ENCODE measurements at regions not wholly inside any gene's neighbourhood (a gene's known extent, or its start where the extent isn't known, plus 50 kb on each side); places are given as distances from the start of the nearest gene placed in this dataset.

- no peaks in the 10 kb centered on the region for H3K27me3 ChIP-seq (ENCODE audit: insufficient read depth, low read length)
- peaks cover 64% of the 10 kb centered on the region for H3K4me1 ChIP-seq (ENCODE audit: insufficient read depth, low read length)
- peak overlapping the region; percentile 38 for H3K27ac ChIP-seq (ENCODE audit: low read depth, low read length)
- no peak for TF ChIP-seq CTCF (IDR thresholded peaks at IDR 0.05; ENCODE audit: extremely low read depth, low read depth, low read length)
- H2AFZ ChIP-seq (ENCODE audit: low read length): no peak overlapping the region
- DNase-seq (ENCODE audit: insufficient read length, low spot score, missing footprints): no peak
- no peaks in the 10 kb centered on the region for H3K36me3 ChIP-seq (ENCODE audit: insufficient read depth, low read length)
- no peak overlapping the region for H3K4me3 ChIP-seq (ENCODE audit: insufficient read depth, low read length)
- H3K79me2 ChIP-seq (ENCODE audit: insufficient read depth, low read length): no peaks in the 10 kb centered on the region
- no peaks in the 10 kb centered on the region for H3K9me3 ChIP-seq (ENCODE audit: low read depth, low read length)
- no peak overlapping the region for H3K4me2 ChIP-seq (ENCODE audit: insufficient read depth, low read length)
- H4K20me1 ChIP-seq (ENCODE audit: insufficient read depth, low read length): no peaks in the 10 kb centered on the region
These were observed 125.1 kb upstream of the JCAD start for GRCh38 chr10:30184397-30185033.

GRCh38 chr10:30183055-30183402 lies 123.6 kb upstream of the JCAD start:
- H3K4me2 ChIP-seq (ENCODE audit: insufficient read depth, low read length): peak overlapping the region; percentile 62
- H3K27ac ChIP-seq (ENCODE audit: low read depth, low read length): peak overlapping the region; percentile 92
- H3K27me3 ChIP-seq (ENCODE audit: insufficient read depth, low read length): no peaks in the 10 kb centered on the region
- DNase-seq (ENCODE audit: insufficient read length, low spot score, missing footprints): no peak
- H2AFZ ChIP-seq (ENCODE audit: low read length): peak overlapping the region; percentile 32
- peaks cover 71% of the 10 kb centered on the region for H3K4me1 ChIP-seq (ENCODE audit: insufficient read depth, low read length)
- H3K36me3 ChIP-seq (ENCODE audit: insufficient read depth, low read length): no peaks in the 10 kb centered on the region
- no peak overlapping the region for H3K4me3 ChIP-seq (ENCODE audit: insufficient read depth, low read length)
- TF ChIP-seq CTCF (IDR thresholded peaks at IDR 0.05; ENCODE audit: extremely low read depth, low read depth, low read length): no peak
- H3K9me3 ChIP-seq (ENCODE audit: low read depth, low read length): no peaks in the 10 kb centered on the region
- no peaks in the 10 kb centered on the region for H3K79me2 ChIP-seq (ENCODE audit: insufficient read depth, low read length)
- H4K20me1 ChIP-seq (ENCODE audit: insufficient read depth, low read length): no peaks in the 10 kb centered on the region

GRCh38 chr10:30182191-30183054 lies 123.0 kb upstream of the JCAD start:
- Histone ChIP-seq H3K27ac (ENCODE audit: low read depth, low read length) (peak overlapping the region; percentile 92), H3K9me3 (ENCODE audit: low read depth, low read length) (no peaks in the 10 kb centered on the region), H3K4me3 (ENCODE audit: insufficient read depth, low read length) (peak overlapping the region; percentile 46), H3K4me1 (ENCODE audit: insufficient read depth, low read length) (peaks cover 65% of the 10 kb centered on the region), H4K20me1 (ENCODE audit: insufficient read depth, low read length) (no peaks in the 10 kb centered on the region), H3K79me2 (ENCODE audit: insufficient read depth, low read length) (no peaks in the 10 kb centered on the region), H3K4me2 (ENCODE audit: insufficient read depth, low read length) (peak overlapping the region; percentile 62), H2AFZ (ENCODE audit: low read length) (peak overlapping the region; percentile 42), H3K36me3 (ENCODE audit: insufficient read depth, low read length) (no peaks in the 10 kb centered on the region), H3K27me3 (ENCODE audit: insufficient read depth, low read length) (no peaks in the 10 kb centered on the region)
- TF ChIP-seq CTCF (IDR thresholded peaks at IDR 0.05; ENCODE audit: extremely low read depth, low read depth, low read length): no peak
- peak; percentile 90 for DNase-seq (ENCODE audit: insufficient read length, low spot score, missing footprints)

GRCh38 chr10:30178356-30178964 lies 119.1 kb upstream of the JCAD start:
- Histone ChIP-seq H3K27me3 (ENCODE audit: insufficient read depth, low read length) (no peaks in the 10 kb centered on the region), H3K4me1 (ENCODE audit: insufficient read depth, low read length) (peaks cover 45% of the 10 kb centered on the region), H2AFZ (ENCODE audit: low read length) (no peak overlapping the region), H3K9me3 (ENCODE audit: low read depth, low read length) (no peaks in the 10 kb centered on the region), H3K27ac (ENCODE audit: low read depth, low read length) (peak overlapping the region; percentile 10), H3K4me3 (ENCODE audit: insufficient read depth, low read length) (no peak overlapping the region), H4K20me1 (ENCODE audit: insufficient read depth, low read length) (no peaks in the 10 kb centered on the region), H3K36me3 (ENCODE audit: insufficient read depth, low read length) (no peaks in the 10 kb centered on the region), H3K79me2 (ENCODE audit: insufficient read depth, low read length) (no peaks in the 10 kb centered on the region), H3K4me2 (ENCODE audit: insufficient read depth, low read length) (peak overlapping the region; percentile 23)
- TF ChIP-seq CTCF (IDR thresholded peaks at IDR 0.05; ENCODE audit: extremely low read depth, low read depth, low read length): no peak
- DNase-seq (ENCODE audit: insufficient read length, low spot score, missing footprints): no peak

All from osteoblast (primary cell).